HG03571 (cell line): ENCODE measurements at regions not wholly inside any gene's neighbourhood (a gene's known extent, or its start where the extent isn't known, plus 50 kb on each side); places are given as distances from the start of the nearest gene placed in this dataset.

Experiments
- ATAC-seq: cut with Tn5 transposase; IDR thresholded peaks from one replicate; pipeline ENCODE4 v1.9.1; 2021; ENCODE audit not compliant: unreplicated experiment

DNA sequence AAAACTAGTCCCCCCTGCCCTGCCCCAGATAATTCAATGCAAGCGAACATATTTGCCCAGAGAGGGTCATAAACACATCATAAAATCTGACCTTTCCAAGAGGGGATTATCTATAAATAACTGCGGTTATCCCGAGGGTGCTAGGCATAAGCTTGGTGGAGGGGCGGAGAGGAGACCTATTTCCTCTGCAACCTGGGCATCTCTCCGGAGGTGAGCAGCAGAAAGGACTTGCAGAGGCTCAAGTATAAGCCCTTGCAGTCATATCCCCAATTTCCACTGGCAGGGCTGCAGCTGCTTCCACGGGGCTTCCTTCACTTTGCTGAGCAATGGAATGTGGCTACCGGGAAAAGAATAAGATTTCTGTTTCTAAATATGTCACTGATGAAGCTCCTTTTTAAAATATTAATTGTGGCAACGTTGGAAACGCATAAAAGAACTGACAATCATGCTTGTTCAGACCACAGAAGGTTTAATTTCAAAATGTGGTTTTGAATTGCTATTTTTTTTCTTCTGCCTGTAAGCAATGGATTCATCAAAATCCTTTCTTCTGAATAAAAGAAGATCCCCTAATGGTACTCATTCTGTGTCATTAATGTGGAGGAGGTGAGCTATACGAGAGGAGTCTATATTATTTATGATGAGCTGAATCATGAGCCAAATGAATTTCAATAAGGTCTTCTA is 268.9 kb upstream of the ATP2B1 start:
- no peak for ATAC-seq

DNA sequence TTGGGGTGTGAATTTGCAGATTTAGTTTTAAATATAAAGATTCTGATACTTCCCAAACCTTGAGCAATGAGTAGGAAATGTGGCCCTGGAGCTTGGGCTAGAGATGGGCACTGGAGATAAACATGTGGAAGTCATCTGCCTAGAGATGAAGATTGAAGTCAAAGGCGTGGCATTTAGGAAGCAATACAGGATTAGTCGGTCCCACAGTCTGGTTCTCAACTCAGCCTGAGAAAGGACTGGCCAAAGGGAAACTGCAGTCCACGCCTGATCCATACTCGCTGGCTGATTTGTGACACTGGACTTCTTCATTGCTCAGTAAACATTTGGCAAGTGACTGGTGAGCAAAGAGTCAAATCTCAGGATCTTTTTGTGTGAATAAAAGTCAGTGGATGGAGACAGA is 268.2 kb upstream of the ATP2B1 start:
- no peak for ATAC-seq

- no peak for ATAC-seq
Observed at GRCh38 chr12:89975574-89975973, 266.9 kb upstream of the ATP2B1 start.

- ATAC-seq: no peak
Observed at GRCh38 chr12:89971880-89972279, 263.2 kb upstream of the ATP2B1 start.

DNA sequence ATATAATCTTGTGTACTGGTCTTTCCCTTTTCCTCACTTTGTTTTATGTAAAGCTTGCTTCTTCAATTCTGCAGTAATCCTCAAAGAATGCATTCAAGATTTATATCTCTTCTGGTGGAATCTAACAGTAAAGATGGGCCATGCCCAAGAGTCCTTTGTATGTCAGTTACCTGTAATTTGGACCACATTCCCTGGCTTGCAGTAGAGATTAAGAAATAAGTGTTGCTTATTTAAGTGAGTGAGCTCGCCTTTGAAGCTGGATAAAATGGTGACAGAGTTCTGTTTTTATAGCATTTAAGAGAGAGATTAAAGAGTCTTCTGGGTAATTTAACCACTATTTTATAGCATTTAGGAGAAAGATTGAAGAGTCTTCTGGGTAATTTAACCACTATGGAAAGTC is 262.1 kb upstream of the ATP2B1 start:
- no peak for ATAC-seq

- ATAC-seq: no peak
Observed at GRCh38 chr12:89969093-89969492, 260.5 kb upstream of the ATP2B1 start.

GRCh38 chr12:89968151-89968700 is 259.6 kb upstream of the ATP2B1 start:
- ATAC-seq: no peak

DNA sequence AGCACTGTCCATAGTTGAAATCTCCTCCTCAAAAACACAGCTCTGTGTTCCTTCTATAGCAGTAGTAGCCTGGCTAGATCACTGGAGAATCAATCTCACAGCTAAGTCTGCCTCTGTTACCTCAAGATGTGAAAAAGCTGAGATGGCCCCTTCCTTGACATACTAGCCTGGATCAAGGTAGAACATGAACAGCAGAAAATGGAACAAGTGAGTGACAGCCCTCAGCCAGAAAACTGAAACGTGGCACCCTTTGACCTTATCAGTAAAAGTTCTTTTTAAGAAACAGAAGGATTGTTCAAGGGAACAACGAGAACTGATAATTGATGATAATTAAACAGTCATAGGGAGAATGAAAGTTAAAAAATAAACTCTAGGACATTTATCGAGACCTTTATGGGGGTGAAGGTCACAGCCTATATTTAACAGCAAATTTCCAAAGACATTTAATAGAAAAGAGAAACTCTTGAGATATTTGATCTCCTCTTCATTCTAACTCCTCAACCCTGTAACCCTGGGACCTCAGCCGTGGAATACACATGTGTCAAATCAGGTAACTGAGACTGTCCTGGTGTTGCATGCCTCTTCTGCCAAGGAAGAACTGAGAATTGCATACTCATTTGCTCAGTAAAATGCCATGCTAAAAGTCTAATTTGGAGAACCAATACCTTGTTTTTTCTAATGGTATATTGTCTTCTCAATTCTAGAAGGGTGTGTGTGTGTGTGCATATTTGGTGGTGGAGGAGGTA is 258.0 kb upstream of the ATP2B1 start:
- no peak for ATAC-seq

GRCh38 chr12:89965993-89966392 is 257.4 kb upstream of the ATP2B1 start:
- no peak for ATAC-seq

- ATAC-seq: no peak
Observed at GRCh38 chr12:89962648-89963047, 254.0 kb upstream of the ATP2B1 start.

DNA sequence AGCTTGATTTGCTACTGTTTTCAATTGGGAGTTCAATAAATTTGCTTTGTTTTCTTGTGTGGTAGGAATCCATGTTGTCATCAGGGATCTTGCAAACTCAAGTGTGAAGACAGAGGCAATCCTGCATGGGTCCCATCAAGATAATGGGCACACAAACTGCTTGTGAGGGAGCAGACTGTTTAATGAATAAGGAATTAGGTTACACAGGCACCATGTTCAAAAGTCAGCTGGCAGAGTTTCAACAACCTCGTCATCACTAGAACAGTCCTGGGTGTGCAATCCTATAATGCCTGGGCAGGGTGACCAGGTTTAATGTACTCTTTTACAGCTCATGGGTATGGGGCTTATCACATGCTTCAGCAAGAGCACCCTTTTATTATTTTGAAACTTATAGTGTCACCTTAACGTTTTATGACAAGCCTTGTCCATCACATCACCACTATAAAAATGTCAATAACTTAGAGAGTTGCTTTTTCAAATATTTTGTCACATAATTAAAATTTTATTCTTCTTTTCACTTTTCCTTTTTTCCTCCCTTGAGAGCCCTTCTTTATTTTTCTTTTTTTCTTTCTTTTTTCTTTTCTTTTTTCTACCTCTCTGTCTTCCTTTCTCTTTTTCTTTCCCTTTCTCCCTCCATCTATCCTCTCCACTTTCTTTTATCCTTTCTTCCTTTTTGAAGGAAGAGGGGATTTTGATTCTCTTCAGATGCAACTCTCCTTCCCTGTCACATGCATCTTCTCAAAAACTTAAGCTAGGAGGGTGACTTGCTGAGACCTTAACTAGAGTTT is 252.2 kb upstream of the ATP2B1 start:
- peak; percentile 14 for ATAC-seq

DNA sequence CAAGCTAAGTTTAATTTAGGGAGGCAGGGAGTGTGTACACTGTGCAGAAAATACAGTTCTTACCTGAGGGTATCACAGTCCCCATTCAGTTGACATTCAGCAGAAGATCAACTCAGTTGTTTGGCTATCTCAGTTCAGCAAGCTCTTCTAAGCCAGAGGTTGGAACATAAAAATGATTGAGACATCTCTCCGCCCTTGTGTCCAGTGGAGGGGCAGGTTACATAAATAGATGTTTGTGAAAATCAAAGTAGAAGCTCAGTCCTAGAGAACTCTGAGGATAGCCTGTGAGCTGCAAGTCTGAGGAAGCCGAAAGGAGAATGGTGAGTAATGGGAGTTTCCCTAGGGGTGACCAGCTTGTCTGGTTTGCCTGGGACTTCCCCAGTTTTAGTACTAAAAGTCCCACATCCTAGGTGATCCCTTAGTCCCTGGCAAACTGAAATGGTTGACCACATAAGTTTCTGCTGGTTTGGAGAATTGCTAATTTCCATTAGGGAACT is 251.4 kb upstream of the ATP2B1 start:
- peak; percentile 93 for ATAC-seq

GRCh38 chr12:89959179-89959578 is 250.5 kb upstream of the ATP2B1 start:
- no peak for ATAC-seq

DNA sequence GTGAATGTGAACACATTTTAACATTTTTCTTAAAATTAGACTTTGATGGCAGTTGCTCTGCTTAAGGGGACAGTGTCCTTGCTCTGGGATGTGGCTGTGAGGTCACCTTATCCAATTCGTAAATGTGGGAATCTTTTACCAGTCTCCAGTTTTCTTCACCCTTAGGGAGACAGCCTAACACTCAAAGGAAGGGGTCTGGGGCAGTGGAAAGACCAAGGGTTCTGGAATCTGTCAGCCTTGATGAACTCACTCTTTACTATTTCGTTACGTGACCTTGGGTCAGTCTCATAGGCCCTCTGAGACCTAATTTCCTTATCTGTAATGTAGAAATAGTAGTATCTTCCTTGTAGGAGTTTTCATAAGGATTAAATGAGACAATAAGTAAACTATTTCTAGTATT is 245.6 kb upstream of the ATP2B1 start:
- no peak for ATAC-seq

- no peak for ATAC-seq
Observed at GRCh38 chr12:89951694-89952060, 243.0 kb upstream of the ATP2B1 start.

GRCh38 chr12:89951050-89951693 is 242.5 kb upstream of the ATP2B1 start:
- ATAC-seq: no peak

DNA sequence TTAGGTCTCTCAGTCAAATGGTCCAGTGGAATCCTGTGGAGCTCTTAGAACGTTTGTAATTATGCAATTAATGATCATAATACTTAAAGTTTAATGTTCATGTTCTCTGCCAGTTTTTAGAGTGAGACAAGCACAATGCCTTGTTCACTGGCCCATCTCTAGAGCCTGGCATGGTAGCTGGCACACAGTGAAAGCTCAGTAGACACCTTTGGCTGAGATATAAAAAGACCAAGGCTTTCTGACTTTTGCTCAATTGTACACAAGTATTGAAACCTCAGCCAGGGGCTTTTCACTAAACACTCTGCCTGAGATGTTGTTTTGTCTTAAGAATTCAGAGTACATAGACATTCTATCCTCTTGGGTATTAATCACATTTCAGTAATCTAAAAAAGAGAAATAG is 241.8 kb upstream of the ATP2B1 start:
- ATAC-seq: peak; percentile 36

GRCh38 chr12:89949457-89950195 is 241.0 kb upstream of the ATP2B1 start:
- peak; percentile 96 for ATAC-seq

DNA sequence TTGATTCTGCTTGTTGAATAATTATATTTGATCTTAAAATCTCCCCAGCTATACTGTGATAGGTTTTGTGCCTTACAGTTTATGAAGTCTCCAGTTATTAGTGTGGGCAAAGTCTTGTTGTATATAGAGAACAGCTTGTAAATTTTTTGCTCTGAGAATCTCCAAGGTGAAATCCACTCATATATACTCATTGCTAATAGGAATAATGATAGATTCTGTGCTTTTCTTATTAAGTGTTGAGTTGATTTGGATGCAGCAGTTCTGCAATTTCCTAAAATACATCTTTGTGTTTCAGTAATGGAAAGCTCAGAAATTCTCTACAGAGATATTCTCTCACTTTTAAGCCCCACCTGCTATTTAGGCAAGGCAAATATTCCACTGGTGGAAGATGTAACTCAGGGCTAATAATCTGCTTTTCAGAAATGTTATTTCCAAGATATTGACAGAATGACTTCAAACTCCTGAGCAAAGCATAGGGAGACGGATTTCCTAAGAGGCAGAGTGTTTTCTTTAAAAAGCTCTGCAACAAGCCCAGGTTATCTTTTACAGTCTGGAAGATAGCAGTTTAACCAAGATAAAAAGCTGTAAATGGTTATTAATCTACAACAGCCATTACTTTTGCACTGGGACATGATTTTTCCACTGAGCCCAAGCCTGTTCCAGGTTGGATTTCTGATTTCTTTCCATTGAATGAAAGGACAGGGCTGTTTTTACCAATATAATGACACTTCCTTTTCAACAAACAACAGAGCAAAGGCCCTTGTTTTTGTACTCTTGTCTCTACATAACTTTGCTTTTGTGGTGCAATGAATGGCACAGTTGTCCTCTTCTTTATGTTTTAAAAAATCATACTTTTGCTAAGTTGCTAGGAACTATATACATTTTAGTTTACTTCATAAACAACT is 239.9 kb upstream of the ATP2B1 start:
- ATAC-seq: no peak
